GM19395 (cell line): ENCODE measurements at regions not wholly inside any gene's neighbourhood (a gene's known extent, or its start where the extent isn't known, plus 50 kb on each side); places are given as distances from the start of the nearest gene placed in this dataset.
"Not testable (repeated sequence)": the region's sequence is repeated elsewhere in the genome, so short reads cannot be mapped to it uniquely, and the experiment has no call there.

Experiments
- ATAC-seq: cut with Tn5 transposase; IDR thresholded peaks from one replicate; pipeline ENCODE4 v1.9.1; 2021; ENCODE audit warnings: mild to moderate bottlenecking, moderate library complexity; ENCODE audit not compliant: unreplicated experiment

DNA sequence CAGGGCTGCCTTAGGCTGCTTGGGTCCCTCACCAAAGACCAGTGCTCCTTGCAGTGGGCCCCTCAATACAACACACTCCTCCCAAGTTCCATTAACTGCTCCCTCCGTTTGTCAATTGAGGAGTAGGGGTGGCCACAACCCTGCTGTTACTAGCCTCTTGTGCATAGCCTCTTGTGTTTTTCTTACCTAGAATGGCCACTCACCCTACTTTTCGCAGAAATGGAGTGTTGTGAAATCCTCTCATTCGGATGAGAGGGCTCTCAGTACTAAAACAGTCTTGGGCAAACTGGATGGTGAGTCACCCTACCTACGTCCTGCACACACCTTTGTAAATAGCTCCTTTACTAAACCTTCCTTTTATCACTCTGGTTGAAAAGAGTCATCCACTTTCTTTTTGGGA, 253.9 kb downstream of the OSR1 start:
- ATAC-seq: no peak

DNA sequence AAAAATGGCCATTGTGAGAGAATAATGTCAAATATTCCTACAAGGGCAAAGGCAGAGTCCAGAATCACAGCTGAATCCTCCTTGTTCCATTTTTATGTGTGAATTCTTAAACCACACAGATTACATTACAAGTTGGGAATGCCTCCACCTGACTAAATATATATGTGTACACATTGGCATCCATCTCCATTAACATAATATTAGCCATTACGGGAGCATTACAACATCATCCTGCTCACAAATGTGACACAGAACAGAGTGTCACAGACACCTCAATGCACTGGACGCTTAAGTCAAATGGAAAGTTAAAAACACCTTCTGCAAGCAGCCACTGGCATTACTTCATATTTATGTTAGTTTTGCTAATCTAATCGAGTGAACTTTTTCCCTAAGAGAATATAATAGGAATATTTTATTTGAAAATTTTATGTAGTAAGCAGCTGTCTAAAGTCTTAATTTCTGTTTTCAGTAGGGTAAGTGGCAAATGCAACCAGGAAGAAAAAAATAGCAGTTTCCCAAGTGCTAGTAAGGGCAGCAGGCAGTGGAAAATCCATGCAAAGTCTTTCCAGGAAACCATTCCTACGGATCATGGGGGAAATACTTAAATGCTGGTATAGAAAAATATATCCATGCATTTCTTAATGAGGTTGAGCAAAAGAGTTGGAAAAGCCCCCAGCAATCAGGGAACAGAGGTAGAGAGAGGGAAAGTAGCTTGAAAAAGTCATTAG, 255.6 kb downstream of the OSR1 start:
- ATAC-seq: no peak

DNA sequence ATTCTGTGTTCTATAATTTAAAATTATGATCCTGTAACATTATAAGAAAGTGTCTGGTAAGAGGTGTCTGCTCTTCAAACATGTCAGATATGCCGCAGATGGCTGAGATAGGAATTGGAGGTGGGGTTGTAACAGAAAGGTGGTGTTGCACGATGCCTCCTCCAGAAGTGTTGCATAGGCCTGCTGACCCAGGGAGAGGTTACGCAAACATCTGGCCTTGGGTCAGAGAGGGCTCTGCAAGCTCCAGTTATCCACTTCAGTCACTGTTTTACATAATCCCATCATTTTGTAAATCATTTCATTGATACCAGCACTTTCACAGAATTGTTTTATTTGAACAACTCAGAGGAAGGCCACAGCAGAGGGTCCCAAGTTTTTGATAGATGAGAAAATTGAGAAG, 256.5 kb downstream of the OSR1 start:
- no peak for ATAC-seq

DNA sequence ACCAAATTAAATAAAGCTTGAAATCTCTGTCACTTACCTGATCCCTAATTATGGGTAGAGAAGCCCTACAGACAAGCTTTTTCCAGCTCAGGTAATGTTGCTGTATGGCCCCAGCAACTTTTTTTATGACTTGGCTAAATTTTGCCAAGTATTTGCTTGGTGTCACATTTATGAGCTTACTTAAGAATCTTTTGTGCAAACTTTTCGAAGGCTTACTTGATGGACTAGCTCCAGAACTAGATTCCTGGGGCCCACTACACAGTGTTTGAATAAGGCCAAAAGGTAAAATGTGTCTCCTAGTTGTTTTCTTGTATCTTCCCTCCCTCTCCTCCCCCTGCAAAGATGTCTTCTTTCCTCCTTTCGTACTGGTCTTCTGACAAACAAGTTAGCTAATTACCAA, 257.9 kb downstream of the OSR1 start:
- no peak for ATAC-seq

DNA sequence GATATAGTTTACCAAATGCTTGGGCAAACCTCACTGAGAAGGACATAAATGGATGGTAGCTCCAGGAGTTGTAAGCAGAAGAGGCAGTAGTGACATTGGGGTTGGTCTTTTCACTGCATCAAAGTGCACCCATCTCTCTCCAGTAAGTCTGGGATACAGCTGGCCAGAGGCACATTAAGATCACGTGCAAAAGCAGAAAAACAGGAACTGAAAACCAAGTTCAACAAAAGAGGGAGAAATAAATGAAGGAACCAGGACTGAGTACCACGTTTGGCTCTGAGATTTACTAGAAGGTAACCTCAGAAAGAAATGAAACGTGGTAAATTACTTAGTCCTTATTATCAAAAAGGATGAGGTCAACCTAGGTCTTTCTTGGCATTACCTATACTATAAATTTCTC, 259.2 kb downstream of the OSR1 start:
- no peak for ATAC-seq

DNA sequence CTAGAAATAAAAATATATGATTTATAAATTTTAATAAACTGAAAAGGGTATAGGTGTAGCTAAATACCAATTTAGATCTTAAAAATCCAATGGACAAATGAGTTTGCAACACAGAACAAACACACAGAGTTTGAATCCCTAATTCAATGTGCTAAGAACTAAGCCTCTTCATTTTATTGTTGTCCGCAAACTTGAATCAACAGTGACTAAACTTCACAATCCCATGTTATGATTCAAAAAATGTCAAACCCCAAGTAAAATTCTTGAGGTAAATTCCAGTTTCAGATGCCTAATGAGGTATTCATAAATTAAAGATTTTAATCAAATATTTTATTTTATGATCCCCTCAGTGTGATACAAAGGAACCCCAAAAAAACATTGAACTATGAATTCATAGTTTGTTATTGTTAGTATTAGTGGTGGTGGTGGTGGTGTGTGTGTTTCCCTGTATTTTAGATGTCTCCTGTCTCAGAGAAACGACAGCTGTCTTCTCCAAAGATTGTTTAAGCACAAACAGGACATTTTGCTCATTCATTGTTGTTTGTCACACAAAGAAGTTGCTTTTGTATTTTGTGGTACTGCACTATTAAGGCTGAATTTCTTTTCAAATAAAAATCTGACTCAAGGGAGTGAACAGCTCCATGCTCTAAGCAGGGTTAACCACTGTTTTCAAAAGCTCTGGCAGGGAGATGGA, 259.8 kb downstream of the OSR1 start:
- ATAC-seq: no peak

DNA sequence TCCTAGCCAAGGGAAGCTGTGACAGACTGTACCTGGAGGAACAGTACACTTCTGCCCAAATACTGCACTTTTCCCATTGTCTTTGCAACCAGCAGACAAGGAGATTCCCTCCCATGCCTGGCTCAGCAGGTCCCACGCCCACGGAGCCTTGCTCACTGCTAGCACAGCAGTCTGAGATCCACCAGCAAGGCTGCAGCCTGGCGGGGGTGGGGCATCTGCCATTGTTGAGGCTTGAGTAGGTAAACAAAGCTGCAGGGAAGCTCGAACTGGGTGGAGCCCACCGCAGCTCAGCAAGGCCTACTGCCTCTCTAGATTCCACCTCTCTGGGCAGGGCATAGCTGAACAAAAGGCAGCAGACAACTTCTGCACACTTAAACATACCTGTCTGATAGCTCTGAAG, 268.9 kb downstream of the OSR1 start:
- not testable (repeated sequence) for ATAC-seq

DNA sequence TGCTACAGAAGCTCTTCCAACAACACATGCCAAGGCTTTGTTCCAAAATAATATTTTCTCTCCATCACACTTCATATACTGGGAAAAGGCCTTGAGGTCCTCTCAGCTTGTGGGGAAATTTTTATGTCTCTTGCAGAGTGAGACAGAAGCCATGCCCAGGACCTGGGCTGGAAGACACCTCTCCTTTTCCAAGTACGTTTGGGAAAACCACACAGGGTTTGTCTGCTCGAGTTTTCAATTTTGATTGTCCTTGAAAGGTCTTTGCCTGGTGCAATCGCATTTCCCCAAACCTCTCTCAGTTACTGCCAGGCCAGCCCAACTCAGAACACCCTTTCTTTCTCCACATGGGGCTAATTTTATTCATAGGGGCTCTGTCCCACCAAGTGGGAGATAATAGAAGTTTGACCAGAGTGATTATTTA, 272.2 kb downstream of the OSR1 start:
- ATAC-seq: no peak

DNA sequence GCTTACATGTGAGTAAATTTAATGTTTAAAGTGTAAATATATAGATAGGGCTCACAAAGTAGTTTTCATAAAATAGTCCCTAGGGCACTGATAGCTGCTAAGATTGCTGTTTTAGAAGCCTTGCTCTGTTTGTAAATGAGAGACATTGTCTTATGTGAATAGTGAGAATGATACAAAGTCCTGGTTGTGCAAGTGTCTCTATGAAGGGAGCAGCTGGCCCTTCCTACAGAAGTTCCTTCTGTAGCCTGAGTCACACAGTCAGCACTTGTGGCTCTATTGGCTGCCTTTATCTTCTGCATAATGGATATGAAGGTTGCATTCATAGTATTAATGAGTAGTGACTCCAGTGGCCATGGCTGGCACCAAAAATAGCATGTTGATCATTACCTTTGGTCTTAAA, 279.7 kb downstream of the OSR1 start:
- ATAC-seq: no peak

DNA sequence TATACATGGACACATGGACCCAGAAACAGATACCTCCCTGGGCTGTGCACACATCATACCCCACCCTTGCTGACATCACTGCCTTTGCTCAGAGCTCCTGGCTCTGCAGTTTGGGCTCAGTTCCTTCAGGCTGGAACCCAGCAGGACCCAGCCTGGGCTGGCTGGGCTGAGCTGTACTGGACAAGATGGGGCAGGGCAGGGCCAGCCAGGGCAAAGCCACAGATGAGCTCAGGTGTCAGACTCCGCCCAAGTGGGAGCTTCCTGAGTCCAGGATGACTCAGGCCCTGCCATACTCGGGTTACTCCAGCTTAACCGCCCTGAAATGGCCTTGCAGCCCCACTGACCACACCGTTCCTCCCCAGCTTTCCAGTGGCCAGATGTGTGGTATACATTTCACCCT, 284.9 kb downstream of the OSR1 start:
- ATAC-seq: no peak

DNA sequence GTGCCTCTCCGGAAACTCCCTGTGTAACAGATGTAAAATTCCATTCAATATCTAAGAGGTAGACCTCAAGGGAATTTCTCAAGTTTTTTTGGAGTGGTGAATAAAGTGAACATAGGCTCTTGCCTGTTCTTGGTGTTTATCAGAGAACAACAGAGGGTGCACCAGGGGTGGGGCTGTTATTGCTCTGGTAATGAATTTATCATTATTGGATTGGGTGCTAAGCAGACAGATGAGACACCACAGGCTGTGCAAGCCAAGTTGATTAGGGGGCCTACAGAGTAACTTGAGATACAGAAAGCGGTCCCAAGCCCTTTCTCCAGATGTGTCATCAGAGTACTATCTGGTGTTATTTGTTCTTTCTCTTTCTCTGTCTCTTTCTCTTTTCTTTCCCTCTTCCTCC, 286.3 kb downstream of the OSR1 start:
- no peak for ATAC-seq

DNA sequence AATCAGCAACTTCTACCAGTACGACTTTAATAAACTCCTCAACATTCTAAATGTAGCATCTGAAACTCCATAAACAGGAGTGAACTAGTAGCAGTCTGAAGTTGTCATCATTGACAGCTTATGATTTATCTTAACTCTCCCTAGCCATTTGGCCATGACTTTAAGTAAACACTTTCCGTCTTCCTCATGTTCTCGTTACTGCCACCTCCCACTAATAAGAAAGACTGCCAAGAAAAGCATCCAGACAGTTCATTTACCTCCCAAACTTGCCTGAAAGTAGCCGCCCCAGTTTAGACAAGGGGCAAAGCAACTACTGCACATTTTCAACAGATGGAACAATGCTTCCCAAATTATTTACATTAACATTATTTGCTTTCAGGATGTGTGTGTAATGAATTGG, 287.5 kb downstream of the OSR1 start:
- no peak for ATAC-seq

DNA sequence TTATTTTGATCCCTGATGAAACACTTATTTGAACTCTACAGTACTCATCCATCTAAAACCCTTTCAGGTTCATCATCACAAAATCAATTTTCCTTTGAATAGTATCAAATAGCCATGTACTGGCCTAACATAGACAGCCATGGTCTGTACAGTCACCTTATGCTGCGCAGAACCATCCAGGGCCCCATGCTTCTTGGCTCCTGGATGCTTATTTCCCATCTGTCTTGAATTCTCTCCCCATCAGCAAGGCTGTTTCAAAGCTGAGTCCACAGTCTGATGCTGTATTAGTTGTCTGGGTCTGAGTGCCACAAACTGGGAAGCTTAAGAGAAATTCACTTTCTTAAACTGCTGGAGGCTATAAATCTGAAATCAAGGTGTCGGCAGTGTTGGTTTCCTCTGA, 290.2 kb downstream of the OSR1 start:
- ATAC-seq: no peak

DNA sequence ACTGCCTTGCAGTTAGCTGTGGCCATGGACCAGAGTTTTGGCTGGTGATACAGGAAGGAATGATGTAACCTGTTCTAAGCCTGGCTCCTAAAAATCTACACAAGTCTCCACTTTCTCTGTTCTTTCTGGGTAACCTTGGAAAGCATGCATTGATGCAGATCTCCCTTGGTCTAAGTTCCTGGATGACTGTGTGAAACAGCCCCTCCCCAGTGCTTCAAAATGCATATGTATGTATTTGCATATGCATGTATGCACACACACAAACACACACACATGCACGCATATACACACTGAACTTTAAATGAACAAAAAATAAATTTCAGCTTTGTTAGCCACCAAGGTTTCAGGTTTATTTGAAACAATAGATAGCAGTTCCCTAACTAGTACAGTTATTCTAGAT, 296.1 kb downstream of the OSR1 start:
- ATAC-seq: no peak

DNA sequence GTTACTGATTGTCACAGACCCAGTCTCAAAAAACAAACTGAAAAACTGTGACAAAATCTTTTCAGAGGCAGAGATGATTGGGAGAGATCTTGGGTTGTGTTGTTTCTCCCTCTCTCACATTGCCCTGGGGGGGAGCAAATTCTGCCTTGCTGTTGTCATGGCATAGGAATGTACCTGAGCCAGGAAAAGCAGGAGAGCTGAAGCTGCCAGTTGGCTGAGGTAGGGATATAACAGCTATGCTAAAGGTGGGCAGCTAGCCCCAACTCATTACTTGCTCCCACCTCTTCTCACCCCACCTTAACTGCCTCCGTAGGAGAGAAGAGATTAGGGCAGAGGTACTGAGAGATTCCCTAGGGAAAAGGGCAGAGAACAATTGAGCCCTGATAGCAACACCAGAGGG, 299.3 kb downstream of the OSR1 start:
- ATAC-seq: no peak

DNA sequence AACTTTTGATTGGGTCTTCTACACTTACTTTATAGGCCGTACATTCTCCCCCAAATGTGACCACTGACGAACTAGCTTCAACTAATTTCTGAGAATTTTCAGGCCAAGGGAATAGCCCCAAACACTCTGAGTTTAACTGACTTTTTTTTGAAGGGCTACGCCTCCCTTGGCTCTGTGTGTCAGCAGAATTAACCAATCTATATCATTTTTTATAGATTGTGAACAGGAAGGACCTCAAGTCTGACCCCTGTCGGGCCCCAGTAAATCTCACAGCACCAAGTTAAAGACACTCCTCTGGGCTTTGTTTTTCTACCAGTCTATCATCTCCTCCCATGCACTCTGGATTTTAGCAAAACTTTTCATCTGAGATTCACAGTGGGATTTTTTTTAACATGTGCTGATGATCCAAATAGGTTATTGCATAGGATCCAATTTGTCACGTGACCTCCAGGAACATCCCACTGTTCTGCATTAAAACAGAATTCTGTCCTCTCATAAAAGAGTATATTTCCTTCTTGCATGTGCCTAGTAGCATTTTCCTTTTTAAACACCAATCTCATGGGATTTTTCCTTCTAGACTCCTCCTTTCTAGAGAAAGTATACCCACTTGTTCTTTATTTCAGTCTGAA, 307.1 kb downstream of the OSR1 start:
- no peak for ATAC-seq

DNA sequence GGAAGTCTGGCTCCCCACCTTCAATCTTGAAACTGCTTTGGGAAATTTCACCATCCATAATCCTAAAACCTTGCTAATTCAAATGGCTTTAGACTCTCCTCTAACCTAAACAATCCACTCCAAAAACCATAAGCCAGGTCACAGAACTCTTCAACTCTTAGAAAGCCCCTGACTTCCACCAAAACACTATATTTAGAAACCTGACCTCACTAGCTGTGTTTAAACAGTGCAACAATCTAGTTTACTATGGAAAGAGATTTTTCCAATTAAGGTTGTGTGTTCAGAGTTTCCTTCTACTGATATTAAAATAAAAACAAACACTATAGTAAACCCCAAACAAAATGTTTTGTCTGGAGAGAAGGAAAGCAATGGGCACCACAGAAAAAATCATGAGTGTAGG, 308.1 kb downstream of the OSR1 start:
- no peak for ATAC-seq

DNA sequence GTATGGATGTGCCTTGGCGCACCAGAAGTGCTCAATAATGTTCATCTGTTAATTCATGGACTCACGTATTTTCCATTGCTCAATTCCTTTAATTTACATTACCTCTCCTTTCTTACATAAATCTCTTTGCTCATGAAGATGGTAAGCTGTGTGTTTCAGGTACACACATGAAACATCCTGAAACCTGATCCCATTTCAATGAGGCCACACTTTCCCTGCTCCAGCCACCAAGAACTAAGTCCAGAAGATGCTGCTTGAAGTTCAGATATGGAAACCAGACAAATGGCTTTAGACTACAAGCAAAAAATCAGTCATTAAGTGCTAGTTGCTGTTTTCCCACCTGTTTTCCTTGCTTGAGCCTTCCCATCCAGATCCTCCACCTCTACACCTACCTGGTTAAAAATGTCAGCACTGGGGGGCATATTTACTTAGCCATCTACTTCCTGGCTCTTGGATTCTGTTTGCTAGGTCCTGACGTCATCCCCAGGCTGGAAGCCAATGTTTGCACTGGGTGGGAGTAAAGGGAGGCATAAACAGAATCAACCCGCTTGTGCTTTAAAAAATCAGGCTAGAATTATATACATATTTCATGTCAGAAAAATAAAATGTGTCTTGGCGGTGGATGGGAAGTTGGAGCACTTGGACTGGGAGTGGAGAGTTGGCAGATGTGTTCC, 309.7 kb downstream of the OSR1 start:
- no peak for ATAC-seq

DNA sequence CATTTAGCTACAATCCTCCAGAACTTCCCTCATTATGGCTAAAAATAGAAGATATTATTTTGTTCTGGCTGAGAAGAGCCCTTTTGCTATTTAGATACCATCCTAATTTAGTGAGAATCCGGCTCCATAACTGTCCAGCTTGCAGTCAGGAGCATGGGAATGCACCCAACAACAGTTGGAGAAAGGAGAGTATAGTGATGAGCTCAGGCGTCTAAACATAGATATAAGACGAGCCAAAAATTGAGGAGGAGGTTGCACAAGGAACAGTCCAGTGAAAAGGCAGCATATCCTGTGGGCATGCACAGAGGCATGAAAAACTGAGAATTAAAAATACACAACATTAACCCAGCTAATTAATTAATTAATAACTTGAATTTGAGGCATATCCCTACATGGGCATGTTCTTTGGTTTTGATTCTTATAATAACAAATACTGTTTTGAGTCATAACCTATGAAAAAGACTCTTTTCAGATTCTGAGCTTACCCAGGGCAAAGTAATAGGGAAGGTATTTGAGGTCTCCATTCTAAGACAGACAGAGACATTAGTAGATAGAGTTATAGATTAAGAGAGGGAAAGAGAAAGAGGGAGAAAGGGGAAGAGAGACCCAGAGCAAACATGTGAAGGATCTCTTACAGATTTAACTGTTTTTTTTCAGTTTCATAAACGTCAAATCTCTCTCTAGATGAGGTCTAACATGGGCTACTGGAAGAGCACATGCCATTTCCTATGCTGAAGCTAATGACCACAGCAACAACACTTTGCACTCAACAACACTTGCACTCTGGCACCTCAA, 311.2 kb downstream of the OSR1 start:
- ATAC-seq: peak; percentile 89

DNA sequence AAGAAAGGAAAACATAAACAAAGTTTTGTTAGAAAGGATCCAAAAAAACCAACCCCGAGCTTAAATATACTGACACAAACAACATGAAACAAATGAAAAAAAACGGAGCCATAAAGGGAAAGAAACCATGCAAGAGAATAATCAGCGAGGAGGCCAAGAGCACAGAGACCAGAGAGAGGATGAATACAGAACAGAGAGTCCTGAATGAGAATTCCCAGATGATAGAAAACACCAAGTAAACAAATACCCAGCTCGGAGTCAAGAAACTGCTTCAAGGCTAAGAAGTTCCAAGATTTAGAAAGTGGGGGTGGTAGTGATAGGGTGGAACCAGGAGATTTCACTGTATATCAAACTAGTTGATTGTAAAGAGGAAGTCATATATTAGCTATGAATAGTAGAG, 313.3 kb downstream of the OSR1 start:
- ATAC-seq: no peak

DNA sequence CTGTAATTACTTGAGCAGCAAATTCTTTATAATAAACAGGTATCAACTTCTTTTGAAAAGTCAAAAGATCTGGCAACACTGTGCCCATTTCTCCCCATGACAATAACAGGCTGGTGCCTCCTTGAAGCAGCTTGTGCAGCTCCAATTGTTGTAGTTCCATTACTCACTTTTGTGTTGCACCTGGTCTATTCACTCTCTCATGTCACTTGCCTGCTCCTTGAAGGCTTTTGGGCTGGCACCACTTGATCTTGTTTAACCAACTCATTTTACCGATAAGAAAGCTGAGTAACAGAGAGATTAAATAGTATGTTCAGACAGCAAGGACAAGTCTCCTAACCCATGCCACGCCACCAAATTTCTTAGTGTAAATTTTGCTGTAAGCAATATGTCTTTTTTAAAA, 314.5 kb downstream of the OSR1 start:
- ATAC-seq: no peak
